ENCODE measurements at regions not wholly inside any gene's neighbourhood (a gene's known extent, or its start where the extent isn't known, plus 50 kb on each side); places are given as distances from the start of the nearest gene placed in this dataset.

DNA sequence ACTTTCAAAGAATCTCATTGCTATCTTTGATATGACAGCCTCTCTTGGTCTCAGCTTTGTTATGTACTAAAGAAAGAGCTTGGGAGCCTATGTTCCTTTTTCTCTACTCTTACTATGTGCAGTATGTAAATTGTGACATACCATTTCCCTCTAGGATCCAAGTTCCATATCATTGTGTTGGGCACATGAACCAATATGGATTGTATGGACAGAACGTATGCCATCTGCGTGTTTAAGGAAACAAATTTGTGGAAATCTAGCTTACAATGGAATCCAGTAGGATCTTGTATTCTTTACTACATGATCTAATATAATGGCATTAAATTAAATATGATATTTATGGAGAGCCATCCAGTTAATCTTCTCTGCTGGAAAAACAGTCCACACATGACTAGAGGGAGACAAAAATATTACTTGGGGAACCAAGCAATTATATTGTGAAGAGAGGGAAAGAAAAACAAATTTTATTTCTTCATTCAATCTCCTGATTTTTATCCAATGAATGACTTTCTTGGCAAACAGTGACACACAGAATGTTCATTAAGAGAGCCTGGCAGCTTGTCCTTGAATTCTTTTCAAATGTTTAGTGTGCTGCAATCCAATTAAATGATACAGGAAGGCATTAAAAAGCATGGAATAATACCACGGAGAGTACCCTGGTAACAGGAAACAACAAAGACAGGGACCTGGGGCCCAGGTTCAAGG, 106.5 kb upstream of the DAB1 start:
- no peak for DNase-seq

DNA sequence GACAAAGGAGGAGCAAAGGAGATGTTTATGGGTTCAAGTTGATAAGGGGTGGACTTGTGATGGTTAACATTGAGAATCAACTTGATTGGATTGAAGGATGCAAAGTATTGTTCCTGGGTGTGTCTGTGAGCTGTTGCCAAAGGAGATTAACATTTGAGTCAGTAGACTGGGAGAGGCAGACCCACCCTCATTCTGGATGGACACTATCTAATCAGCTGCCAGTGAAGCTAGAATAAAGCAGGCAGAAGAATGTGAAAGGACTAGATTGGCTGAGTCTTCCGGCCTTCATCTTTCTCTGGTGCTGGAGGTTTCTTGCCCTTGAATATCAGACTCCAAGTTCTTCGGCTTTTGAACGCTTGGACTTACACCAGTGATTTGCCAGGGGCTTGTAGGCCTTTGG, 98.7 kb upstream of the DAB1 start:
- DNase-seq: no peak

DNA sequence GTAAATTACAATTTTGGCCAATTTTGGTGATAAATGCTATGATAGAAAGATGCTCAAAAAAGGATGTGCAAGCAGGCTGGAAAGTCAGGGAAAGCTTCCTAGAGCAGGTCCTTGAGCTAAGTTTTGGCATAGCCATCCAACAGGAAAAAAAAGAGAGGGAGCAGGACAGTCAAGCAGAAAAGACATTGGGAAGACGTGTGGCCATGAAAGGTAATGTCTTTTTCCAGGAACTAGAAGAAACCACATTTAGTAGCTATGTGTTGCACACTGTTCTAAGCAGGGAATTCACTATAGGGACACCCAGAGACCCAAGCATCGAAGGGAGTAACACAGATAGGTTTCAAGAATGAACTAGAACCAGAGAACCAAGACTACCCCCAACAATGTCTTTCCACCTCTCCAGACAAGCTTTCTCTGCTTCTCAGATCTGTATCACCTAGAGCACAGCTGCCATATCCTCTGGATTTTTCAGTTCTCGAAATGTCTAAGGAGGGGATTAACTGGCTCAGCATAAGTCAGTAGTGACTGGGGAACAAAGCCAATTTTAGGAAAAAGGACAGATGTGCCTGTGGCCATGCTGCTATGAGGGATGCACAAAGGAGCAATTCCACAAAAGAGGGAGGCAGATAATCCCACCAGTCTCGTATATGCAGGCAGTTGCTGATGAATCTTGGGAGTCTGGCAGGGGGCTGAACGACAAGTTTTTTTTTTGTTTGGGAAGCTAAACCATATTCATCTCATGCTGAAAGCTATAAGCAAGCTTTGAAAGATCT, 97.1 kb upstream of the DAB1 start:
- no peak for DNase-seq

DNA sequence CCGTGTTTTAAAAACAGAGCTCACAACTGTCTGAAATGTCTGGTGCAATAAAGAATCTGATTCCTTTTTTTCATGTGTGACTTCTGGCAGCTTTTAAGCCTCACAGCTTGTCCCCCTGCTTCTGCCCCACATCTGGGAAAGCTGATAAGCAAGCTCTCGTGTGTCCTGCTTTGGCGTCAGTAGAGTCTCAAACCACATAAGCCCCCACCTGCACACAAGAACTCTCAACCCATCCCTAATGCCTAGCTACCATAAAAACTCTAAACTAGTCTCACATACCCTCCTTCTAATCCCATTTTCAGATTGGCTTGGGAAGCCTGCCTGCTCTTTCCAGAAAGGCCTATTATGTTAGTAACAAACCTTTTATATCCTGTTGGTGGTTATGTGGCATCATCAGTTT, 94.6 kb upstream of the DAB1 start:
- no peak for DNase-seq

DNA sequence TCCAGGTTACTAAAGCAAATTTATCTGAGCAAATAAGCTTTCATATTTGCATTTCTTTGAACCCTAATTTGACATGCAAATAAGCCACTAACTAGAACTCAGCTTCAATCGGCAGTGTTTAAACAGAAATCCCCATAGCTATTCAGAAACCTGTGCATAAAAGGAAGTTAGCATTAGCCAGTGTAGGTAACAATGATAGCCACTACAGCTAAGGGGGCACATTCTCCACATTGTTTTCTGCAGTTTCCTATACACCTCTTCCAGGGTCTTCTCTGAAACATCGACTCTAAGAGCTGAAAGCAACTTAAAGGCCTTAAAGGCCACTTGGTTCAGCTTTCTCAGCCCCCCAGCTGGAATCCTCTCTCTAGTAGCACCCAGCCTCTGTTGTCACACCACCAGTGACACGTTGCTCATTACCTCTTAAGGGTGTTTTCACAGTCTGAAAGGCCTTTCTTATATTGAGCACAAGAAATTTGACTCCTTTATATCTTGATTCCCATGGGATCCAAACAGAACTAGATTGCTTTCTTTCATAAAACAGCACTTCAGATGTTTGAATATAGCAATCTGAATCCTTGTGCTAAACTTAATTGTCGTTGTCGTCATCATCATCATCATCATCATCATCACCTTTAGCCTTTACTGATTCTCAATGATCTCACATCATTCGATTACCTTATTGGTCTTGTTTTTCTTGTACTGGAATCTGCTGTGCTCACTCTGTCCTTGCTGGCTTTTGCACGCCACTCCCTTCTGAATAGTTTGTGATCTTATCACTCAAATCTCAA, 93.9 kb upstream of the DAB1 start:
- DNase-seq: no peak

DNA sequence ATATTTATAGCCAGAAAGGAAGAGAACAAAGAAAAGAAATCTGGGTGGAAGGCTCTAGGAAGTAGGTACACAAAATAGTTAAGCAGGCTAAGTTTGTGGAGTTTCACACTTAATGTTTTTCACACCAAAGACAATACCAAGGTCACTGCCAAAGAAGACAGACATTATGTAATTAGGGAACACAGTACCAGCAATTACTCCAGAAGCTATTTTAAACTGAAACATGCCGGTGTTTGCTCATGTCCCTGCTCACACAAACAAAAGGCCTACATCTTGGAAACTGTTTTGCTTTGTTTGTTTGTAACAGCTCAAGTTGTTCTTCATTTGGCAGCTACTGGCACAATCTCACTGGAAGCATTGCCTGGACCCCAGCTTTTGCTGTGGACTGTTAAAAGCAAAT, 88.5 kb upstream of the DAB1 start:
- peak in 1 of 2 experiments; percentile 55 for DNase-seq

DNA sequence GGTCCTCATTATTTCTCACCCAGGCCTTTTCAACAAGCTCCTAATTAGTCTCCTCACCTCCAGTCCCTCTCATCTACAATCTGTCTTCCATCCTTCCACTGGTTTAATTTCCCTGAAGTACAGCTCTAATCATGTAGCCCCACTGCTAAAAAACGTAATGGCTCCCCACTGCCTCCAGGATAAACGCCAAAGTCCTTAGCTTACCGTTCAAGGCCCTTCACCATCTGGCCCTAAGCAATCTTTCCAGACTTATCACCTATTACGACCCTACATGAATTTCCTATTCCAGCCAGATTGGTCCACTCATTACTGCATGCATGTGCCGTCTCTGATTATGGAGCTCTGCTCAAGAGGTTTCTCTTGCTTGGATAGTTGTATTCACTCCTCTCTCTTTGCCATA, 83.1 kb upstream of the DAB1 start:
- DNase-seq: no peak

DNA sequence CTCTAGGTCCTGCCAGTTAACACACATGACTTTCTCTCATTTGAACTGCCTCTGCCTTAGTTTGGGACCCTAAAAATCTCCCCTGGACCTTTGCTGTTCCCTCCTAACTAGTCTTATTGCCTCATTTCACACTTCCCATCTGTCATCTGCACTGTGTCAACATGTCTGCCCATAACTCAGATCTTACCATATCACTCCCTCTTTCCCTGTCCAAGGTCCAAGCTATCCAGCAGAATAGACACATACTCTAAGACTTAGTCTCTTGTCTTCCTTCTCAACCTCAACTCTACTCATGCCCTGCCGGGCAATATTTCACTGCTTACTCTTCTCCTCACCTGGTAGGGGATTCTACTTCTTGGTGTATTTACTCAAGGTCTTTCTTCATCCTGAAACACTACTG, 79.5 kb upstream of the DAB1 start:
- DNase-seq: no peak

DNA sequence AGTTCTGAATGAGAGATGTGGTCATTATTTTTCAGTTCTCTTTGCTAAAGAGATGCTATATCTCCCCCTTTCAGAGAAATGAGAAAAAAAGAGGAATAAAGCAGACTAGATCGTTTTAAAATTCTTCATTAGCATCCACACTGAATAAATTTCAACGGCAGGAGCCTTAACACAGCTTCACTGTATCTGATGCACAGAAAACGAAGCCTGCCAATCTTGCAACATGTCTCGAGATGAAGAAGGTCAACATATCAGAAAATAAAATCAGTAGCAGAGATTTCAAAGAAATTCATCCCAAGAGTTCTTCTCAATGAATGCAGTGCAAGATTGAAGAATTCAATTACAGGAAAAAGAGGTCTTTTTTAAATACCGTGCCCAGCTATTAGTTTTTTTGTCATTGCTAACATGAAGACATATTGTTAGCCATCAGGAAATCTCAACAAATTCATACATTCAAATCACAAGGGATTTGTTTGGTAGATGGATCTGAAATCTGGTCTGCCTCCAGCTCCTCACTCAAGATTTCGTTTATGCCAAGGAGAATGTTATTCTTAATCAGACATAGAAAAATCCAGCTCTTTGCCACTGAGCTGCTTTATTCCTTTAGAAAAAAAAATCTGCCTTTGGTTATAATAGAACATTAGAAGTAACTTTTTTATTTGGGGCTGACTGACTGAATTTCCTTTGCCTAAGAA, 76.4 kb upstream of the DAB1 start:
- no peak for DNase-seq

DNA sequence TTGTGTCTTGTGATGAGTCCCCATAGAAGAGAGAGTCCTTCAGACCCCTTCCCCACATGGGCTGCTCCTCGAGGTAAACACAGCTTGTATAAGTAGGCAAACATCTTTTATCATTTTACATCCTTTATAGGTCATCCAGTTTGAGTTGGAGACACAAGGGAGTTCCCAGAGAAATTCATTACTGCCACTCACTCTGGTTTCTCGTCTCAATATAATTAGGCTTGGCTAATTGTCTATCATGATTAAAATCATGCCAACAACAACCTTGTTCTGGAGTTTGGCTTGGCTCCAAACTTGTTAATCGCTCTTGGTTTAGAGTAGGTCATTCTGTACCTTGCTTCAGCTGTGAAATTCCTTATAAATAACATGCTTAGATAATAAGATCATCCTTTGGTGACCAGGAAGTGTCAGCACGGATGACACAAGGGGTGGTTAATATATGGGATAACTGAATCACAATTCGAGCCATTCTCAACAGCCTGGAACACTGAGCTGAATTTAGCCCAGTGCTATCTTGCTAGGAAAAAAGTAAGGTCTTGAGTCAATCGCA, 70.7 kb upstream of the DAB1 start:
- no peak for DNase-seq

DNA sequence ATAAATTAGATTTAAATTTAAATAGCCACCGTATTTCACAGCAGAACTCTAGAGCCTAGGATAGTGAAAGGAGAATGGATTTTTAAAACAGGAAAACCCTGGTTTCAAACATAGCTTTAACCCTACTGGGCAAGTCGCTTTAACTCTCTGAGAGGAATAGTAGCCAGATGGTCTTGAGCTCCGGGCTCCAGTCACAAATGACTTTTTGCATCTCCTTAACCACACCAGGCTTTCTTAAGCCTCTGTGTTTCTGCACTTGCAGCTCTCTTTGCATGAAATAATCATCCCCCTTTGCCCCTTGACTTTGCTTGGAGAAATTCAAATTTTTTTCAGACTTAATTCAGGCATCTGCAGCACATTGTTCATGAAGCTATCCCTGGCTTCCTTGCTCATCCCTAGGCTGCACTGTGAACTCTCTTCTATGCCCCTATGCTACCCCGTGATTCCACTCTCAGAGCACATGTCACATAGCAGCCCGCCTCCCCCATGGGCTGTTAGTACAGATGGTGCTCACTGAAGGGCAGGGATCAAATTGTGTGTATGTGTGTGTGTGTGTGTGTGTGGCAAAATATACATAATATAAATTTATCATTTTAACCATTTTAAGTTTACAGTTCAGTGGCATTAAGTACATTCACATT, 68.8 kb upstream of the DAB1 start:
- DNase-seq: no peak

DNA sequence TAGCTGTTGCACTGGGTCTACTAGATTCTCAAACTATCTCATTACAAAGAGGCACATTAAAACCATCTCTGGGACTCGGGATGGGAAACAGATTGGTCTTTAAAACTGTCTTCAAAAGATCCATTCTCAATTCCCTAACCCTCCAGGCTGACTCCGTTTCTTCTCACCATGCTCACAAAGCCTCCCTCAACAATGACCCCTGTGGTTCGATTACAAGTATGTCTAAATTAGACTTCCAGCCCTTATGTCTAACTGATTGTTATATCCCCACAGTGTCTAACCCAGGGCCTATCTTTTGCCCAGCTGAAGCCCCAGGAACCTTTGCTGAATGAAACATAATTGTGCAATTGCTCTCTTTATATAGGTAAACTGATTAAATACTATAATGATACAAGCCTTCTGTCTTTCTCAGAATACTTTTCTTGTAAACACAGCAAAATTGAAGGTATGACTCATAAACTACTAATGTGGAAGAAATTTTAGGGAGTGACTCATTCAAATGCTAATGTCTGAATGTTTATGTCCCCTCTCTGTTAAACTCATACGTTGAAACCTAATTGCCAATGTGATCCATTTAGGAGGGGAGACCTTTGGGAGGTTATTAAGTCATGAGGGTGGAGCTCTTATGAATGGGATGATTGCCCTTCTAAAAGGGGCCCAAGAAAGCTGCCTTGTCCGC, 65.6 kb upstream of the DAB1 start:
- peak; percentile 9 to 49 for DNase-seq

DNA sequence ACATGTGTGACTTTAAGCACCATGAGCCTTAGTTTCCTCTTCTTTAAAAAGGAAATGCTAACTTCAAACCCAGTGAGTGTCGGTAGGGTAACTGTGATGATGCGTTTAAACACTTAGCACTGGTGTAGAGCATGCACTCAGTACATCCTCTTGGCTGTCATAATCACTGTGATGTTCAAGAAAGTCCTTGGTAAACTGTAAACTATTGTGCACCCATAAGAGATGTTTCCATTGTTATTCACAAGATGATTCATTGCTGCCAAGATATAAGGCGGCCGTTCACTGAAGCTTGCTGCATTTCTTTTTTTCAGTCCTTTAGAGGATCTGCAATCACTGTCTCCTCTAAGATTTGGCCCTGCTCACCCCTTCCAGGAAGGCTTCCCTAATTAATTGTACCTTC, 61.8 kb upstream of the DAB1 start:
- no peak for DNase-seq

DNA sequence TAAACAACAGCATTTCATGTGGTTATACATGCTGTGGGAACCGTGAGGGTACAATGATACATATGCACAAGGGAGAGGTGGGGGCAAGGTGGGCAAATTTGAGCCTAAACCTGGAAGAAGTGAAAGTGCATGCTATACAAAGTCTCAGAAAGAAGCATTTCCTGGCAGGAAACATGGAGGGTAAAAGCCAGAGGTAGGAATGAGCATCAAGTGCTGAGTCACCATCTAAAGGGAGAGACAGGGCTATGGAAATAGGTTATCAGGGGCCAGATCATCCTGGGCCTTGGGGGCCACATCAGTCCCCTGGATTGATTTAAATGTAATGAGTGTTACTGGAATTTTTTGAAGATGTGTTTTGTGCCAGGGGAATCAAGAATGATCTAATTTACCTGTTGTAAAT, 60.1 kb upstream of the DAB1 start:
- DNase-seq: no peak

DNA sequence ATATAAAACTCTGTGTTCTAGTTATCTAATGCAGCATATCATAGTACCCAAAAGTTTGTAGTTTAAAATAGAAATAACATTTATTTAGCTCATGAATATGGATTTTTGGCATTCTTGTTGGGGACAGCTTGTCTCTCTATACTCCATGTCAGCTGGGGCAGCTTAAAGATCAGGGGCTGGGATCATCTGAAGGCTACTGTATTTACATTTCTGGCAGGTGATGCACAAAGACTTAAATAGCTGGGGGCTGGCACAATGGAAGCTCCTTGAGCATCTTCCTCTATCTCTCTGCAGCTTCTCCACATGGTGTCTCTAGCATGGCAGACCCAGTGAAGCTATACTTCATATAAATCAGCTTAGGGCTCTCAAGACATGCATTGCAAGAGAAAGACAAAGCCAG, 55.6 kb upstream of the DAB1 start:
- no peak for DNase-seq

DNA sequence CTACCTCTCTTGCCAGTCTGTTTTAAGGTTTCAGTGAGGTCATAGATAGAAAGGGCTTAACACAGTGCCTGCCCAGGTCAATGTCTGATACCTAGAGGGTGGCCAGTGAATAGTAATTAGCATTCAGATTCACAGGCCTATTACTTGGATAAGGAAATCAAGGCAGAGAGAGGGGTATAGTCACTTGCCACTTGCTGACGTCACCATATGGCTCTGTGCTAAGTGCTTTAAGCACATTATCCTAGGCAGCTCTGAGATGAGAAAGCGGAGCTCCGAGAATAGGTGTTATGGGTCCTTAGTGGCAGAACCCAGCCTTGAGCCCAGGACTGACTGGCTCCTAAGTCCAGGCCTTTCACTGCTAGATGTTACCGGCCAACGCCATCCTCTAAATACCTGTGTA, 51.5 kb upstream of the DAB1 start:
- no peak for DNase-seq

DNA sequence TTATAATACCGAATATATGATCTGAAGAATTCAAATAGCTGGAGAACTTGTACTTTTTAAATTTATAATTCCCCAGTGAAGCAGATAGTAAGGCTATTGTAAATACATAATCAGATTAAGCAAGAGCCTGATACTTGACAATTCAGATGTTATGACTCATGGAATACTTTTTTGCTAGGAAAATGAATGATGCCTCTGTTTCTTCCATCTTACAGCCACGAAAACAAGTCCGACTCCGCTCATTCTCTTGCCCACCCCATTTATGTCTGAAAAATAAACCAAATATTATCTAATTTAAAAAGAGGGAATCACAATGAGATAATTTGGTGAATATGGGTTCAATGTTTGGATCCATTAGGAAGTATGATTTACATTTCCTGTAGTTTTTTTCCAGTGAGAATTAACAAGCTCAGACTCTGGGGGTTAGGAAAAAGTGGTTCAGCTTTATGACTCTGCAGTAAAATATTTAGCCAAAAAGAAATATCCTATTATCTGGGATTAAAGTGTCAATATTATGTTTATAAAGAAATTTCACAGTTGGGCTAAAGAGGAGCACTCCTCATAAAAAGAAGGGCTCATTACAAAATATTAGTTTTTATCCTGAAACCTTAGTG, 50.4 kb upstream of the DAB1 start:
- no peak for DNase-seq

All from NCI-H2081 (cell line).